ENCODE measurements at regions not wholly inside any gene's neighbourhood (a gene's known extent, or its start where the extent isn't known, plus 50 kb on each side); places are given as distances from the start of the nearest gene placed in this dataset.
A peak's percentile ranks its signal among the peaks of the same experiment; 100 is the strongest.
"Not testable (repeated sequence)": the region's sequence is repeated elsewhere in the genome, so short reads cannot be mapped to it uniquely, and the experiment has no call there.

DNA sequence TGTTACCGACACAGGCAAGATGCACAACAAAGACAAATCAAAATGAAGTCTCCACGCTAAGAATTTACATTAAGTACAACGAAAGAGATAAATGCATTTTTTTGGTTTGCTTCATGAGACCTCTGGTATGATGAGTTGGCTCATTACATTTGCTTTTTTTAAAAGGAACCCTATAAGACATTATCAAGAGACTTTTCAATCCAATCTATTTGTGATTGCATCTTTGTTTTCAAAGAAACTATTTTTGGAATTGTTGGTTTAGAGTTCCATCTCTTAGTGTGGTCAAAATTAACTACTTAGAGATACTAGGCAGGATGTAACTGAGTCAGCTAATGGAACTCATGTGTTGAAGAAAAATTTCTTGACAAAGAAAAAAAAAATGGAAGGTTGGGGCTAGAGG lies 200.1 kb downstream of the ZC3H11B start:
- peak in 1 of 2 experiments; percentile 12 for DNase-seq (ENCODE audit: low read depth in 1 of 2, low spot score in 2 of 2)
- H3K4me3 ChIP-seq = no peak overlapping the region
- no peaks in the 10 kb centered on the region for H3K27me3 ChIP-seq (replicated peaks)
- H3K36me3 ChIP-seq = no peaks in the 10 kb centered on the region
- no peaks in the 10 kb centered on the region for H3K9me3 ChIP-seq (replicated peaks)
- H3K27ac ChIP-seq = no peak overlapping the region
- peaks cover 10% of the 10 kb centered on the region for H3K4me1 ChIP-seq (replicated peaks)

GRCh38 chr1:219410721-219411120 lies 202.2 kb downstream of the ZC3H11B start:
- not testable (repeated sequence) for H3K4me3 ChIP-seq; H3K4me1 ChIP-seq (replicated peaks); H3K9me3 ChIP-seq (replicated peaks); DNase-seq (ENCODE audit: low read depth in 1 of 2, low spot score in 2 of 2); H3K27me3 ChIP-seq (replicated peaks); H3K36me3 ChIP-seq; H3K27ac ChIP-seq

DNA sequence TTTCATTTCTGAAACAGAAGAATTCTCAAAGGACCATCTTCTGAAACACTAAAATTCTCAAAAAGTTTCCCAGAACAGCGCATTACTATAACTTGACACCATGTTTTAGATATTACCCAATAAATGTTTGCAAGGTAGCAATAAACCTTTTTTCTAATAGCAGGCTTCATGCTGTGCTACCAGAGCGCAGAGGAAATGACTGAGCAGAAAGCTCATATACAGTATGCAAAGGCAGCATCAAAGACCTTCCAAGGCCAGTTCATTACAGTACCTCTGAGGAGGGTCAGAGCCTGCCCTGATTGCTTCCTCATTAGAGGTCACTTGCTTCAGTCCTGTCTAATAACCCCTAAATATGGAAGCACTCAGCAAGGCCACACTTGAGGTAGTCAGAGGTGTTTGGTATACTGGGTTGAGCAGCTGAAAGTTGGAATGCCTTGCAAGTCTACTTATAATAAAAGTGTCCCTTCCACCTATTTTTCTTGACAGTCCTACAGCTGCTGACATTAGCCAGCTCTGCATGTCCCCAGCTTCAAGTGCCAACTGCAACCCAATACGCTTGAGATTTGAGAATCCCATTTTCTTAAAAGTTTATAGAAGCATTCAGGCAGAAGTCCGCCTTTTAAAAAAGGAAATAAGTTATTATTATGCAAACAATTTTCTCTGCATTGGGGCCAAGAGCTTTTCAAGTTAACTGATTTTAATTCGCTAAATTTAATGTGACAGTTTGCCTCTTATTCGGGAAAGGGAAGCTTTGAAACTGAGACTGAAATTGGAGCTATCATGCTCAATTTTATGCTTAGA lies 207.2 kb downstream of the ZC3H11B start:
- H3K27ac ChIP-seq = no peak overlapping the region
- H3K9me3 ChIP-seq (replicated peaks) = no peaks in the 10 kb centered on the region
- DNase-seq (ENCODE audit: low read depth in 1 of 2, low spot score in 2 of 2) = no peak
- H3K4me1 ChIP-seq (replicated peaks) = no peaks in the 10 kb centered on the region
- no peaks in the 10 kb centered on the region for H3K36me3 ChIP-seq
- no peaks in the 10 kb centered on the region for H3K27me3 ChIP-seq (replicated peaks)
- no peak overlapping the region for H3K4me3 ChIP-seq

GRCh38 chr1:219404629-219405028 lies 208.3 kb downstream of the ZC3H11B start:
- no peaks in the 10 kb centered on the region for H3K4me1 ChIP-seq (replicated peaks)
- no peak for DNase-seq (ENCODE audit: low read depth in 1 of 2, low spot score in 2 of 2)
- H3K27ac ChIP-seq = no peak overlapping the region
- H3K36me3 ChIP-seq = no peaks in the 10 kb centered on the region
- no peak overlapping the region for H3K4me3 ChIP-seq
- no peaks in the 10 kb centered on the region for H3K27me3 ChIP-seq (replicated peaks)
- no peaks in the 10 kb centered on the region for H3K9me3 ChIP-seq (replicated peaks)

GRCh38 chr1:219402925-219403324 lies 210.0 kb downstream of the ZC3H11B start:
- H3K4me1 ChIP-seq (replicated peaks) = no peaks in the 10 kb centered on the region
- no peak overlapping the region for H3K27ac ChIP-seq
- H3K27me3 ChIP-seq (replicated peaks) = no peaks in the 10 kb centered on the region
- no peaks in the 10 kb centered on the region for H3K9me3 ChIP-seq (replicated peaks)
- H3K36me3 ChIP-seq = no peaks in the 10 kb centered on the region
- H3K4me3 ChIP-seq = no peak overlapping the region
- DNase-seq (ENCODE audit: low read depth in 1 of 2, low spot score in 2 of 2) = no peak

DNA sequence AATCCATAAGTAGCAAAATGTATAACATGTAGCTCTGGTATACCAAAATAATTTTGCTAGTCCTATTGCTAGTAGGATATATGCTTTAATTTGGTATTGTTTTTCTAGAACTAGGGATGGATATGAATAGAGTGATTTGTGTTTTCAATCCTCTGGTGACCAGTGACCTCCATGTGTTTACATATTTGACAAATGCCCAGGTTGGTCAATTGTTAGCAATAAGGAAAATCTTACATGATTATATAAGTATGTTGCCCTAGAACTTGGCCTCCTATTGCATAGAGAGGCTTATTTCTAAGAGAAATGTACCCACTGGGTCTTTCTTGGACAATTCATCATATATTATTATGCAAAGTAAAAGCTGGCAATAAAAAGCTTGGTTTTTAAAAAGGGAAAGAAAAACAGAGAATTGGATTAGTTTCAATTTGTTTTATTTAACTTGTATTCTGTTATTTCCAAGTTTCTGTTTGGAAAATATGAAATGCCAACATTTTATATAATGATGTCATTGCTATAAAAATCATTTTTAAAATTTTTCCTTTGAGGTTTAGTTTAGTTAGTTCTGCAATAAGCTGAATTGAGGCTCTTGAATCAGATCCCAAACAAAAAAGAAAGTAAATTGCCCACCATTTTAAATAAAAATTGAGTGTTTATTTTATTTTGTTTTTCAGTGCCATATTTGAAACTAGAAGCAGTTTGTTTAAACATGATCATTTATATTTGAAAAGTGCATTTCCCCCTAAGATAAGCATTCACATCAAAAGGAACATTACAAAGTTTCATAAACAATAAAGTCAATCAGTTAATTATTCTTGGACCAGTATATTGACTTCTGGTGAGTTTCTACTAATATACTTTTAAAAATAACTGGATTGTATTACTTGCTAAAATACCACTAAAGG lies 210.9 kb downstream of the ZC3H11B start:
- Histone ChIP-seq H3K36me3 (no peaks in the 10 kb centered on the region), H3K27me3 (replicated peaks) (no peaks in the 10 kb centered on the region), H3K4me1 (replicated peaks) (no peaks in the 10 kb centered on the region), H3K9me3 (replicated peaks) (0 out of 2 replicates have a peak, but pooled peaks cover 8% of the 10 kb centered on the region), H3K27ac (no peak overlapping the region), H3K4me3 (no peak overlapping the region)
- DNase-seq (ENCODE audit: low read depth in 1 of 2, low spot score in 2 of 2) = no peak

GRCh38 chr1:219399446-219399845 lies 213.5 kb downstream of the ZC3H11B start:
- Histone ChIP-seq H3K4me3 (no peak overlapping the region), H3K36me3 (no peaks in the 10 kb centered on the region), H3K27me3 (replicated peaks) (no peaks in the 10 kb centered on the region), H3K4me1 (replicated peaks) (no peaks in the 10 kb centered on the region), H3K27ac (no peak overlapping the region), H3K9me3 (replicated peaks) (0 out of 2 replicates have a peak, but pooled peaks cover 11% of the 10 kb centered on the region)
- DNase-seq (ENCODE audit: low read depth in 1 of 2, low spot score in 2 of 2) = no peak

DNA sequence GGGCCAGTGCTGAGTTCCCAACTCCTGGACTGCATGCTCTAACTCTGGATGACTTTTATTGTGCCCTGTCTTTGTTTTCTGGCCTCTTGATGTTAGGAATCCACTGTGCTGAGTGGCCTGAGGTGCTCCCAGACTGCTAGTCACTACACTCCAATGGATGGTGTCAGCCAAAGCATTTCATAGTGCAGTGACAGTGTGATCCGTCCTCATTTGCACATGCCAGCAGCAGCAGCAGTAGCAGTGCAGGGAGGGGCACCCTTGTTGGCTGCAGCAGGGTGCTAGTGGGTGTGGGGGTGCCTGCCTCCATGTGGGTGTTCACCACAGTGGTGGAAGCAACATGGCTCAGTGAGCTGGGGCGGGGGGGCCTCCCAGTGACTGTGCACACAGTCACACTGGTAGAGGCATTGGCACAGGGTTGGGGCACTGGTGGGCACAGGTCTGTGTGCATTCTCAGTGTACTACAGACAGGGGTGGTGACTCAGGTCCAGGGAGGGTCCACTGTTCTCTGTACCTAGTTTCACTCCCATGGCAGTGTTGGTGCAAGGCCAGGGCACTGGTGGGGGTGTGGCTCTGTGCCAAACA lies 214.0 kb downstream of the ZC3H11B start:
- Histone ChIP-seq H3K36me3 (no peaks in the 10 kb centered on the region), H3K27ac (no peak overlapping the region)
- DNase-seq (ENCODE audit: low read depth in 1 of 2, low spot score in 2 of 2) = no peak

DNA sequence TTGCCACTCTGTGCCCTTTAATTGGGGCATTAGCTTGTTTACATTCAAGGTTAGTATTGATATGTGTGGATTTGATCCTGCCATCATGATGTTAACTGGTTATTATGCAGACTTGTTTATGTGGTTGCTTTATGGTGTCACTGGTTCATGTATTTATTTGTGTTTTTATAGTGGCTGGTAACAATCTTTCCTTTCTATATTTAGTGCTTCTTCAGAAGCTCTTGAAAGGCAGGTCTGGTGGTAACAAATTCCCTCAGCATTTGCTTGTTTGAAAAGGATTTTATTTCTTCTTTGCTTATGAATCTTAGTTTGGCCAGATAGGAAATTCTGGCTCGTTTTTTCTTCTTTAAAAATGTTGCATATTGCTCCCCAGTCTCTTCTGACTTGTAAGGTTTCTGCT lies 215.4 kb downstream of the ZC3H11B start:
- Histone ChIP-seq H3K27me3 (replicated peaks) (no peaks in the 10 kb centered on the region), H3K4me3 (no peak overlapping the region), H3K9me3 (replicated peaks) (0 out of 2 replicates have a peak, but pooled peaks cover 11% of the 10 kb centered on the region), H3K4me1 (replicated peaks) (no peaks in the 10 kb centered on the region), H3K27ac (no peak overlapping the region), H3K36me3 (no peaks in the 10 kb centered on the region)
- no peak for DNase-seq (ENCODE audit: low read depth in 1 of 2, low spot score in 2 of 2)

More for the DNA sequence above, 214.0 kb downstream of the ZC3H11B start:
- Histone ChIP-seq H3K4me1 (replicated peaks) (no peaks in the 10 kb centered on the region), H3K4me3 (no peak overlapping the region), H3K9me3 (replicated peaks) (0 out of 2 replicates have a peak, but pooled peaks cover 11% of the 10 kb centered on the region), H3K27me3 (replicated peaks) (no peaks in the 10 kb centered on the region)

GRCh38 chr1:219391297-219391696 lies 217.6 kb downstream of the LYPLAL1 start:
- DNase-seq (ENCODE audit: low read depth in 1 of 2, low spot score in 2 of 2) = no peak

DNA sequence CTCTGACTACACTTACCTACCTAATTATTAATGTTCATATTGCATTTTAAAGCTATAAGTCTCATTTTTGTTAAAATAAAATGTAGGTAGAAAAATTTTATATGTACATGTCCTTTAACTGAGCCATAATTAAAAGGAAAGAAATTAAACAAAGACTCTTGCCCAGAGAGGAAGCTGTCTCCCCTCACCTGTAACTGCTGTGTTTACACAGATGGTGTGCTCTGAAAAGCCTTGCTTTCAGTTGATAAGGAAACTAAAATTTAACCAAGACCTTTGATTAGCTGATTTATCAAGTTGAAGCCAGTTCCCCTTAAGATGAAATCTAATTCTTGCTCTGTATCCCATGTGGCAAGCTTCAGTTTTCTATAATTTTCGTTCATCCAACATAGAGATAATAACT lies 213.5 kb downstream of the LYPLAL1 start:
- no peaks in the 10 kb centered on the region for H3K27me3 ChIP-seq (replicated peaks)
- H3K9me3 ChIP-seq (replicated peaks) = no peaks in the 10 kb centered on the region; the same call in 1 of the 2 replicates
- H3K4me3 ChIP-seq = no peak overlapping the region
- no peak overlapping the region for H3K27ac ChIP-seq
- no peaks in the 10 kb centered on the region for H3K36me3 ChIP-seq
- DNase-seq (ENCODE audit: low read depth in 1 of 2, low spot score in 2 of 2) = no peak
- peaks cover 1% of the 10 kb centered on the region for H3K4me1 ChIP-seq (replicated peaks)

More at GRCh38 chr1:219391297-219391696, 217.6 kb downstream of the LYPLAL1 start:
- no peaks in the 10 kb centered on the region; the same call in 1 of the 2 replicates for H3K9me3 ChIP-seq (replicated peaks)
- H3K27me3 ChIP-seq (replicated peaks) = no peaks in the 10 kb centered on the region
- no peak overlapping the region for H3K27ac ChIP-seq
- no peak overlapping the region for H3K4me3 ChIP-seq
- H3K36me3 ChIP-seq = no peaks in the 10 kb centered on the region
- H3K4me1 ChIP-seq (replicated peaks) = no peaks in the 10 kb centered on the region

GRCh38 chr1:219385787-219386427 lies 212.2 kb downstream of the LYPLAL1 start:
- DNase-seq (ENCODE audit: low read depth in 1 of 2, low spot score in 2 of 2) = peak; percentile 37 to 58
- peaks cover 8% of the 10 kb centered on the region for H3K4me1 ChIP-seq (replicated peaks)
- no peaks in the 10 kb centered on the region for H3K36me3 ChIP-seq
- no peak overlapping the region for H3K27ac ChIP-seq
- H3K9me3 ChIP-seq (replicated peaks) = no peaks in the 10 kb centered on the region
- H3K27me3 ChIP-seq (replicated peaks) = no peaks in the 10 kb centered on the region
- H3K4me3 ChIP-seq = no peak overlapping the region

DNA sequence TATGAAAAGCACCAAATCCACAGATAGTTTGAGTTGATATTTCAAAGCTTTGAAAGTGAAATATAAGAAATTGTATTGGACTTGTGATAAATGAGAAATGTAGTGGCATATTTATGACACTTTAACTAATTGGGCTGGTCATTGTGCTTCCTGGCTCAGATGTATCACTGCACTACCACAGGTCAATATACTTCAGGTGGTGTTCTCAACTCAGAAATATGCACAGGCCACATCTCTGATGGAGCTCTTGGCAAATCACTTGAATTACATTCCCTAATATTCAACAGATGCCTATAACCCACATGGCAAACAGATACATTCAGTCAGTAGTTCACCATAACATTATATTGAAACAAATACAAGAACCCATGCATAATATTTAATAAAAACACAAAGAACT lies 209.6 kb downstream of the LYPLAL1 start:
- Histone ChIP-seq H3K9me3 (replicated peaks) (no peaks in the 10 kb centered on the region), H3K36me3 (no peaks in the 10 kb centered on the region), H3K4me1 (replicated peaks) (peaks cover 8% of the 10 kb centered on the region), H3K4me3 (no peak overlapping the region), H3K27ac (no peak overlapping the region), H3K27me3 (replicated peaks) (no peaks in the 10 kb centered on the region)
- no peak for DNase-seq (ENCODE audit: low read depth in 1 of 2, low spot score in 2 of 2)
